ENCODE measurements at regions not wholly inside any gene's neighbourhood (a gene's known extent, or its start where the extent isn't known, plus 50 kb on each side); places are given as distances from the start of the nearest gene placed in this dataset.

DNA sequence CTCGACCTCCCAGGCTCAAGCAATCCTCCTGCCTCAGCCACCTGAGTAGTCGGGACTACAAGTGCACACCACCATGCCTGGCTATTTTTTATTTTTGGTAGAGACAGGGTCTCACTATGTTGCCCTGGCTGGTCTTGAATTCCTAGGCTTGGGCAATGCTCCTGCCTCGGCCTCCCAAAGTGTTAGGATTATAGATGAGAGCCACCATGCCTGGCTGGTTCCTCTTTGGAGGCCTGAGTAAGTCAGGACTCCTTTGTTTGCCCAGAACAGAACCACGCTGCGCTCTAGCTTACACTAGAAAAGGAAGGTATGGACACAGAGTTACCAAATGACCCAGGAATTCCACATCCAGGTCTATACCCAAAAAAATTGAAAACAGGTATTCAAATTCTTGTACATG is 135.9 kb upstream of the SLC1A4 start:
- Histone ChIP-seq H2BK12ac (ENCODE audit: insufficient read length, low read depth, low read length) (no peak overlapping the region), H3K23ac (ENCODE audit: insufficient read length, low read depth, low read length) (no peak overlapping the region), H3K79me2 (ENCODE audit: insufficient read depth, low read length) (no peaks in the 10 kb centered on the region), H4K91ac (ENCODE audit: insufficient read length, low read depth, low read length) (no peak overlapping the region), H3K9ac (ENCODE audit: extremely low read depth, insufficient read length, low read length) (no peak overlapping the region), H4K20me1 (ENCODE audit: control insufficient read depth, insufficient read depth, insufficient read length) (no peaks in the 10 kb centered on the region), H2BK120ac (ENCODE audit: low read depth, low read length, poor library complexity, severe bottlenecking) (no peak overlapping the region), H3K9me3 (ENCODE audit: control insufficient read depth, low read depth, low read length) (no peaks in the 10 kb centered on the region), H2BK5ac (ENCODE audit: insufficient read length, low read length) (no peak overlapping the region), H3K4me1 (ENCODE audit: insufficient read depth, low read length) (no peaks in the 10 kb centered on the region; the same call in 1 of the 2 replicates), H2BK15ac (ENCODE audit: low read depth, low read length) (no peak overlapping the region), H3K18ac (ENCODE audit: insufficient read length, low read depth, low read length) (no peak overlapping the region), H4K5ac (ENCODE audit: insufficient read length, low read depth, low read length) (no peak overlapping the region), H3K27ac (ENCODE audit: insufficient read length, low read depth, low read length) (no peak overlapping the region), H2AK5ac (ENCODE audit: insufficient read length, low read length) (no peak overlapping the region), H3K27me3 (ENCODE audit: insufficient read depth, low read length) (no peaks in the 10 kb centered on the region), H3K23me2 (ENCODE audit: insufficient read length, low read depth, low read length, poor library complexity, severe bottlenecking) (no peaks in the 10 kb centered on the region), H2BK20ac (ENCODE audit: low read depth, low read length, poor library complexity, severe bottlenecking) (no peak overlapping the region), H3K14ac (ENCODE audit: insufficient read depth, low read length) (no peak overlapping the region), H3K4ac (ENCODE audit: low read depth, low read length) (no peak overlapping the region), H2AFZ (ENCODE audit: low read length) (no peak overlapping the region), H3K4me2 (ENCODE audit: insufficient read depth, insufficient read length, low read length) (no peak overlapping the region), H3K79me1 (ENCODE audit: insufficient read depth, low read depth, low read length, poor library complexity, severe bottlenecking) (no peaks in the 10 kb centered on the region), H3T11ph (ENCODE audit: low read length) (no peak overlapping the region), H3K56ac (ENCODE audit: insufficient read length, low read depth, low read length) (no peak overlapping the region), H4K8ac (replicated peaks; ENCODE audit: insufficient read length, low read depth, low read length) (no peak overlapping the region)
- Mint-ChIP-seq H3K4me1 (peaks cover 28 to 30% of the 10 kb centered on the region in 2 experiments), H3K27ac (no peak overlapping the region), H3K36me3 (ENCODE audit: insufficient read depth in 1 of 3, low read depth in 3 of 3) (no peaks in the 10 kb centered on the region), H3K9me3 (no peaks in the 10 kb centered on the region), H3K27me3 (ENCODE audit: low read depth) (peaks cover 20% of the 10 kb centered on the region), H3K4me3 (no peak overlapping the region)
- DNase-seq, result no peak
- no CpG with 5 or more reads among the region's 5 CpGs for WGBS (ENCODE audit: extremely low coverage, insufficient read length, low lambda C conversion rate)
- TF ChIP-seq, protein P1, sequence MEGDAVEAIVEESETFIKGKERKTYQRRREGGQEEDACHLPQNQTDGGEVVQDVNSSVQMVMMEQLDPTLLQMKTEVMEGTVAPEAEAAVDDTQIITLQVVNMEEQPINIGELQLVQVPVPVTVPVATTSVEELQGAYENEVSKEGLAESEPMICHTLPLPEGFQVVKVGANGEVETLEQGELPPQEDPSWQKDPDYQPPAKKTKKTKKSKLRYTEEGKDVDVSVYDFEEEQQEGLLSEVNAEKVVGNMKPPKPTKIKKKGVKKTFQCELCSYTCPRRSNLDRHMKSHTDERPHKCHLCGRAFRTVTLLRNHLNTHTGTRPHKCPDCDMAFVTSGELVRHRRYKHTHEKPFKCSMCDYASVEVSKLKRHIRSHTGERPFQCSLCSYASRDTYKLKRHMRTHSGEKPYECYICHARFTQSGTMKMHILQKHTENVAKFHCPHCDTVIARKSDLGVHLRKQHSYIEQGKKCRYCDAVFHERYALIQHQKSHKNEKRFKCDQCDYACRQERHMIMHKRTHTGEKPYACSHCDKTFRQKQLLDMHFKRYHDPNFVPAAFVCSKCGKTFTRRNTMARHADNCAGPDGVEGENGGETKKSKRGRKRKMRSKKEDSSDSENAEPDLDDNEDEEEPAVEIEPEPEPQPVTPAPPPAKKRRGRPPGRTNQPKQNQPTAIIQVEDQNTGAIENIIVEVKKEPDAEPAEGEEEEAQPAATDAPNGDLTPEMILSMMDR (conservative IDR thresholded peaks at IDR 0.05), result no peak

All from H9 (cell line).